Mesendoderm (in vitro differentiated cells): ENCODE measurements at regions not wholly inside any gene's neighbourhood (a gene's known extent, or its start where the extent isn't known, plus 50 kb on each side); places are given as distances from the start of the nearest gene placed in this dataset.

Experiments used
- DNase-seq: peaks from one replicate; pipeline ENCODE4 v3.0.0; 2013
- H2AK5ac ChIP-seq: 2 replicates; pipeline ENCODE4 v1.6.1; 2013; ENCODE audit warnings: low read length, inconsistent platforms
- H2BK120ac ChIP-seq: 2 replicates; pipeline ENCODE4 v1.6.1; 2013; ENCODE audit warnings: low read depth, mild to moderate bottlenecking, low read length, moderate library complexity, mixed read lengths
- H2BK15ac ChIP-seq: replicated peaks from 2 replicates; pipeline ENCODE4 v1.6.1; 2013; ENCODE audit warnings: low read depth, mild to moderate bottlenecking, moderate library complexity
- H2BK5ac ChIP-seq: 2 replicates; pipeline ENCODE4 v1.6.1; 2013; ENCODE audit warnings: low read length, inconsistent platforms
- H3K18ac ChIP-seq: 2 replicates; pipeline ENCODE4 v1.6.1; 2013; ENCODE audit warnings: mild to moderate bottlenecking, low read length, mixed read lengths
- H3K23ac ChIP-seq: one replicate; pipeline ENCODE4 v1.6.1; 2013; ENCODE audit warnings: low read length
- H3K27ac ChIP-seq: 2 replicates; pipeline ENCODE4 v1.5.1; 2013; ENCODE audit warnings: low read depth, mild to moderate bottlenecking, inconsistent platforms, low read length, moderate library complexity
- H3K27me3 ChIP-seq: 2 replicates; pipeline ENCODE4 v1.6.1; 2013; ENCODE audit warnings: low read length, control low read depth, mild to moderate bottlenecking, inconsistent platforms; ENCODE audit not compliant: insufficient read depth, poor library complexity
- H3K36me3 ChIP-seq: 2 replicates; pipeline ENCODE4 v1.6.1; 2013; ENCODE audit warnings: low read length, inconsistent platforms; ENCODE audit not compliant: control insufficient read depth, insufficient read depth
- H3K4ac ChIP-seq: one replicate; pipeline ENCODE4 v1.6.1; 2013; ENCODE audit warnings: low read depth, mild to moderate bottlenecking, low read length, moderate library complexity
- H3K4me1 ChIP-seq: 2 replicates; pipeline ENCODE4 v1.6.1; 2013; ENCODE audit warnings: low read depth, low read length, inconsistent platforms; ENCODE audit not compliant: control insufficient read depth
- H3K4me2 ChIP-seq: 2 replicates; pipeline ENCODE4 v1.6.1; 2013; ENCODE audit warnings: low read length
- H3K4me3 ChIP-seq: 2 replicates; pipeline ENCODE4 v1.5.1; 2013; ENCODE audit warnings: mild to moderate bottlenecking, low read length
- H3K56ac ChIP-seq: one replicate; pipeline ENCODE4 v1.6.1; 2013; ENCODE audit warnings: low read length
- H3K79me1 ChIP-seq: 2 replicates; pipeline ENCODE4 v1.6.1; 2013; ENCODE audit warnings: low read length, inconsistent platforms
- H3K79me2 ChIP-seq: 2 replicates; pipeline ENCODE4 v1.6.1; 2013; ENCODE audit warnings: mild to moderate bottlenecking, low read length; ENCODE audit not compliant: control insufficient read depth, insufficient read depth
- H3K9ac ChIP-seq: 2 replicates; pipeline ENCODE4 v1.6.1; 2013; ENCODE audit warnings: low read length, inconsistent platforms
- H4K5ac ChIP-seq: one replicate; pipeline ENCODE4 v1.6.1; 2013; ENCODE audit warnings: low read length
- H4K8ac ChIP-seq: one replicate; pipeline ENCODE4 v1.6.1; 2013; ENCODE audit warnings: low read depth, mild to moderate bottlenecking, control low read depth, low read length, moderate library complexity
- WGBS: extraction: QIAGEN DNeasy Blood & Tissue Kit; methylation state at CpG from one replicate; pipeline ENCODE4 v1.1.7; 2013; ENCODE audit warnings: low lambda C conversion rate, missing lambda C conversion rate; ENCODE audit not compliant: insufficient coverage; ENCODE audit errors: extremely low coverage; 5-methylcytosine and 5-hydroxymethylcytosine counted together

GRCh38 chr16:26374279-26374925 lies 682.6 kb downstream of the HS3ST4 start:
- Histone ChIP-seq H2BK120ac (no peak overlapping the region), H3K9ac (no peak overlapping the region), H2BK15ac (no peak overlapping the region), H3K27me3 (no peaks in the 10 kb centered on the region), H3K36me3 (no peaks in the 10 kb centered on the region), H3K79me1 (no peaks in the 10 kb centered on the region), H3K18ac (no peak overlapping the region), H3K27ac (no peak overlapping the region), H4K8ac (no peak overlapping the region), H3K23ac (no peak overlapping the region), H3K4me2 (no peak overlapping the region), H2AK5ac (no peak overlapping the region), H3K56ac (no peak overlapping the region), H3K4me3 (no peak overlapping the region), H3K4me1 (no peaks in the 10 kb centered on the region), H2BK5ac (no peak overlapping the region), H4K5ac (no peak overlapping the region), H3K79me2 (no peaks in the 10 kb centered on the region), H3K4ac (no peak overlapping the region)
- WGBS, result 100% methylated on average over 3 of the region's 4 CpGs
- no peak for DNase-seq

GRCh38 chr16:26382586-26382985 lies 684.1 kb upstream of the C16orf82 start:
- Histone ChIP-seq H3K79me2 (no peaks in the 10 kb centered on the region), H3K23ac (no peak overlapping the region), H3K4me2 (no peak overlapping the region), H3K79me1 (no peaks in the 10 kb centered on the region), H3K4me3 (no peak overlapping the region), H3K27me3 (no peaks in the 10 kb centered on the region), H4K5ac (no peak overlapping the region), H2BK120ac (no peak overlapping the region), H3K18ac (no peak overlapping the region), H2BK5ac (no peak overlapping the region), H2BK15ac (no peak overlapping the region), H3K4me1 (no peaks in the 10 kb centered on the region), H3K36me3 (no peaks in the 10 kb centered on the region), H2AK5ac (no peak overlapping the region), H3K9ac (no peak overlapping the region), H3K56ac (no peak overlapping the region), H4K8ac (no peak overlapping the region), H3K27ac (no peak overlapping the region), H3K4ac (no peak overlapping the region)
- WGBS, result no CpG with 5 or more reads among the region's 2 CpGs
- no peak for DNase-seq

- no peak overlapping the region for H3K4me2 ChIP-seq
- H2BK15ac ChIP-seq, result no peak overlapping the region
- no peak overlapping the region for H3K4ac ChIP-seq
- H3K79me2 ChIP-seq, result no peaks in the 10 kb centered on the region
- H3K9ac ChIP-seq, result no peak overlapping the region
- no peak overlapping the region for H2BK120ac ChIP-seq
- H3K36me3 ChIP-seq, result no peaks in the 10 kb centered on the region
- H4K8ac ChIP-seq, result no peak overlapping the region
- H3K56ac ChIP-seq, result no peak overlapping the region
- no peak overlapping the region for H2BK5ac ChIP-seq
- no peaks in the 10 kb centered on the region for H3K4me1 ChIP-seq
- no CpG with 5 or more reads among the region's 3 CpGs for whole genome bisulfite sequencing
- H3K27me3 ChIP-seq, result no peaks in the 10 kb centered on the region
- H3K79me1 ChIP-seq, result no peaks in the 10 kb centered on the region
- DNase-seq, result no peak
- H4K5ac ChIP-seq, result no peak overlapping the region
- H3K4me3 ChIP-seq, result no peak overlapping the region
- H3K18ac ChIP-seq, result no peak overlapping the region
- no peak overlapping the region for H3K27ac ChIP-seq
- H2AK5ac ChIP-seq, result no peak overlapping the region
- H3K23ac ChIP-seq, result no peak overlapping the region
These were observed 680.6 kb upstream of the C16orf82 start for GRCh38 chr16:26386096-26386495.

GRCh38 chr16:26391833-26392232 lies 674.9 kb upstream of the C16orf82 start:
- DNase-seq, result peak; percentile 51
- H2AK5ac ChIP-seq, result no peak overlapping the region
- H3K4me2 ChIP-seq, result no peak overlapping the region
- no peak overlapping the region for H3K18ac ChIP-seq
- H3K27ac ChIP-seq, result no peak overlapping the region
- H2BK120ac ChIP-seq, result no peak overlapping the region
- H2BK5ac ChIP-seq, result no peak overlapping the region
- H3K4ac ChIP-seq, result no peak overlapping the region
- no peak overlapping the region for H3K9ac ChIP-seq
- H3K56ac ChIP-seq, result no peak overlapping the region
- H3K36me3 ChIP-seq, result no peaks in the 10 kb centered on the region
- H3K4me3 ChIP-seq, result no peak overlapping the region
- H4K5ac ChIP-seq, result no peak overlapping the region
- no peaks in the 10 kb centered on the region for H3K79me1 ChIP-seq
- no peaks in the 10 kb centered on the region for H3K4me1 ChIP-seq
- no peaks in the 10 kb centered on the region for H3K27me3 ChIP-seq
- H3K23ac ChIP-seq, result no peak overlapping the region
- H4K8ac ChIP-seq, result no peak overlapping the region
- no peaks in the 10 kb centered on the region for H3K79me2 ChIP-seq
- no peak overlapping the region for H2BK15ac ChIP-seq

- Histone ChIP-seq H3K4ac (no peak overlapping the region), H2BK15ac (no peak overlapping the region), H3K18ac (no peak overlapping the region), H2AK5ac (no peak overlapping the region), H2BK120ac (no peak overlapping the region), H3K36me3 (no peaks in the 10 kb centered on the region), H3K27ac (no peak overlapping the region), H3K4me2 (no peak overlapping the region), H3K27me3 (no peaks in the 10 kb centered on the region), H3K79me2 (no peaks in the 10 kb centered on the region), H3K56ac (no peak overlapping the region), H3K9ac (no peak overlapping the region), H4K8ac (no peak overlapping the region), H3K79me1 (no peaks in the 10 kb centered on the region), H4K5ac (no peak overlapping the region), H3K23ac (no peak overlapping the region), H2BK5ac (no peak overlapping the region), H3K4me1 (no peaks in the 10 kb centered on the region), H3K4me3 (no peak overlapping the region)
- WGBS, result no CpG with 5 or more reads among the region's 5 CpGs
- DNase-seq, result no peak
These were observed 672.3 kb upstream of the C16orf82 start for GRCh38 chr16:26394409-26394808.

GRCh38 chr16:26395700-26396099 lies 671.0 kb upstream of the C16orf82 start:
- H3K4me2 ChIP-seq, result no peak overlapping the region
- DNase-seq, result no peak
- H2BK5ac ChIP-seq, result no peak overlapping the region
- H2BK120ac ChIP-seq, result no peak overlapping the region
- no peaks in the 10 kb centered on the region for H3K79me1 ChIP-seq
- H3K56ac ChIP-seq, result no peak overlapping the region
- H4K8ac ChIP-seq, result no peak overlapping the region
- no peaks in the 10 kb centered on the region for H3K36me3 ChIP-seq
- no peak overlapping the region for H3K18ac ChIP-seq
- no peak overlapping the region for H3K4ac ChIP-seq
- H3K4me1 ChIP-seq, result no peaks in the 10 kb centered on the region
- H3K27me3 ChIP-seq, result no peaks in the 10 kb centered on the region
- H3K23ac ChIP-seq, result no peak overlapping the region
- no peak overlapping the region for H2BK15ac ChIP-seq
- no peaks in the 10 kb centered on the region for H3K79me2 ChIP-seq
- H4K5ac ChIP-seq, result no peak overlapping the region
- WGBS, result no CpG with 5 or more reads among the region's 13 CpGs
- H2AK5ac ChIP-seq, result no peak overlapping the region
- H3K27ac ChIP-seq, result no peak overlapping the region
- H3K9ac ChIP-seq, result no peak overlapping the region
- no peak overlapping the region for H3K4me3 ChIP-seq
